Spinal cord (tissue), 9 donors: ENCODE measurements at regions not wholly inside any gene's neighbourhood (a gene's known extent, or its start where the extent isn't known, plus 50 kb on each side); places are given as distances from the start of the nearest gene placed in this dataset.

Source experiments
- DNase-seq, 6 donors: peaks; one replicate each; pipeline versions ENCODE4 v3.0.0 to v3.0.0-alpha.2; 2013 to 2015; ENCODE audit warnings: low spot score in 6 of 6, low read depth in 4 of 6
- H3K27ac ChIP-seq: one replicate; pipeline ENCODE4 v1.5.1; 2013; ENCODE audit warnings: low read depth, low read length, control low read depth
- H3K27me3 ChIP-seq: one replicate; pipeline ENCODE4 v1.6.1; 2013; ENCODE audit warnings: low read length; ENCODE audit not compliant: control insufficient read depth, insufficient read depth
- H3K36me3 ChIP-seq: one replicate; pipeline ENCODE4 v1.6.1; 2013; ENCODE audit warnings: low read length; ENCODE audit not compliant: control insufficient read depth, insufficient read depth
- H3K4me1 ChIP-seq: one replicate; pipeline ENCODE4 v1.6.1; 2013; ENCODE audit warnings: low read length; ENCODE audit not compliant: control insufficient read depth, insufficient read depth
- H3K4me3 ChIP-seq: one replicate; pipeline ENCODE4 v1.5.1; 2013; ENCODE audit warnings: low read depth, low read length, control low read depth
- H3K9me3 ChIP-seq: one replicate; pipeline ENCODE4 v1.6.1; 2013; ENCODE audit warnings: low read length; ENCODE audit not compliant: control insufficient read depth, insufficient read depth
- WGBS: methylation state at CpG from one replicate; pipeline ENCODE4 v1.1.5; 2013; ENCODE audit warnings: missing lambda C conversion rate; ENCODE audit not compliant: insufficient coverage; 5-methylcytosine and 5-hydroxymethylcytosine counted together
- donor health status: healthy.

DNA sequence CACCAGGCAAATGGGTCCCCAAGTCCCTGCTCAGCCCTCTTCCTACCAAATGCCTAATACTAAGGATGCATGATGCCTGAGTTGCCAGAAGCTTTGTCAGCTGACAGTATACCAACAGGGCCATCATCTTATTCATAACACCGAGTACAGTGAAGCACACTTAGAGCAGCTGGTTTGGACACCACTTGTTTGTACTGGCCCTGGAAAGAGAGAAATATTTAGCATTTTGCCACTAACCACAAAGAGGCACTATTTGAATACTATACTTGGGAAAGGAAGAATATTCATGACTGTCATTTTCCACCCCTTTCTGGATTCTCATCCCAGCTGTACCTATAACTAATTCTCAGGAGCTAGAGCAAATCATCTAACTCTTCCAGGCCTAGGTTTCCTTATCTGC is 364.4 kb upstream of the KIF2A start:
- no CpG with 5 or more reads among the region's 1 CpG for WGBS
- no peak overlapping the region for H3K4me3 ChIP-seq
- H3K36me3 ChIP-seq, result no peaks in the 10 kb centered on the region
- no peaks in the 10 kb centered on the region for H3K4me1 ChIP-seq
- no peak overlapping the region for H3K27ac ChIP-seq
- H3K27me3 ChIP-seq, result no peaks in the 10 kb centered on the region
- H3K9me3 ChIP-seq, result no peaks in the 10 kb centered on the region
- no peak for DNase-seq

DNA sequence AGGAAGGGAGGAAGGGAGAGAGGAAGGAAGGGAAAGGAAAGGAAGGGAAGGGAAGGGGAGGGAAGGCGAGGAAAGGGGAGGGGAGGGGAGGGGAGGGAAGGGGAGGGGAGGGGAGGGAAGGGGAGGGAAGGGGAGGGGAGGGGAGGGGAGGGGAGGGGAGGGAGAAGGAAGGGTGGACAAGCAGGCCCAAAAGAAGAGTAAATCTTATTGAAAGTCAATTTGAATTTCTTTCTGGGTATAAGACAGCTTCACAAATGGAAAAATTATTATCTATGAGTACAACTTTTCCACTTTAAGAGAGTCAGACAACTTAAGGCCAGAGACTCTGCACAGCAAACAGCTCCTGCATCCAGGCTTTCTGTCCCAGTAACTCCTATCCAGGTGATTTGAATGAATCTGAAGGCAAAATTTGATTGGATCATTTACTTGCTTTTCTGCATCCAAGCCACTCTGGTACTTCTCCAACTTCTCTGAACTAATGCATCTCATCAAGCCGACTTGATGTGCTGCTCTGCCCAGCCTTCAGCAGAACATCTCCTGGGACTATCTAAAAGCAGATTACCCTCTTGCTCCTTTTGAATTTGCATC is 363.4 kb upstream of the KIF2A start:
- DNase-seq, result no peak
- WGBS, result 83% methylated on average over 1 of the region's 2 CpGs

DNA sequence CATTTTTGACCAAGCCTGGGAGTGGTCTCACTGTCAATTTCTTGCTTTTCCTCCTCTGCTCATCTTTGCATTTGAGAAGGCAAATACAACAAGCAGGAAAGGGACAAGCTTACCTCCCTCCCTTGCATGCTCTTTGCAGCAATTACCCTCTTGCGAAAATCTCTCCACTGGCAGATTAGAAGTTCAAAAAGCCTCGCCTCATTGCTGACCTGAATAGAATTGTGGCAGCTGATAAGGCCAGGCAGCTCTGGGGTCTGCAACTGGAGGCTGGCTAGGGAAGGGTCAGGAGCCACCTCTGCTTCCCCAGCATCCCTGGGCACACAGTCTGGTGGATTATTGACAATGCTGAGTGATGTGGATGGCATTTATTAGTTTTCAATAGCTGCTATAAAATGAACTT is 362.3 kb upstream of the KIF2A start:
- H3K27me3 ChIP-seq, result no peaks in the 10 kb centered on the region
- 80% methylated on average over 1 of the region's 2 CpGs for WGBS

More for the DNA sequence above, 363.4 kb upstream of the KIF2A start:
- H3K36me3 ChIP-seq, result no peaks in the 10 kb centered on the region
- no peaks in the 10 kb centered on the region for H3K9me3 ChIP-seq
- H3K27me3 ChIP-seq, result no peaks in the 10 kb centered on the region
- H3K4me1 ChIP-seq, result no peaks in the 10 kb centered on the region
- H3K27ac ChIP-seq, result no peak overlapping the region
- no peak overlapping the region for H3K4me3 ChIP-seq

DNA sequence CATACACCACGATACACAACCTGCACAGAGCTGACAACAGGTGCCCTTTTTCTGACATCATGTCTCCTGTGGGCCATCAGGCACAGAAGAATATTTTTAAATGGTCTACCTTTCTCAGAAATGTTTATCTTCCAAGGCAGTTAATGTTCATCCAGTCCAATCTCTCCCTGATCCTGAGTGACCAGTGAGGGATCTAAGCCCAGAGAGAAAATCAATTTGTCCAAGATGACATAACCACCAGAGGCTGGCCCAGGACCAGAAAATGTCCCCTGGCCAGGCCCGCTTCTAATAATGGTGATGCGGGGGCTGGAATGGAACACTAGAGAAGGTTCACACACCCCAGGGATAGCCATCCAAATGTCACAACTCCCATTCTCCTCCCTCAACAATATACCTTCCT is 357.9 kb upstream of the KIF2A start:
- H3K4me1 ChIP-seq, result peaks cover 15% of the 10 kb centered on the region
- 100% methylated on average over 1 of the region's 3 CpGs for WGBS
- H3K27ac ChIP-seq, result no peak overlapping the region
- no peaks in the 10 kb centered on the region for H3K27me3 ChIP-seq
- no peaks in the 10 kb centered on the region for H3K9me3 ChIP-seq
- DNase-seq, result no peak
- H3K4me3 ChIP-seq, result no peak overlapping the region
- no peaks in the 10 kb centered on the region for H3K36me3 ChIP-seq

More for the DNA sequence above, 362.3 kb upstream of the KIF2A start:
- Histone ChIP-seq H3K36me3 (no peaks in the 10 kb centered on the region), H3K27ac (no peak overlapping the region), H3K9me3 (no peaks in the 10 kb centered on the region), H3K4me3 (no peak overlapping the region), H3K4me1 (peaks cover 7% of the 10 kb centered on the region)
- DNase-seq, result no peak

DNA sequence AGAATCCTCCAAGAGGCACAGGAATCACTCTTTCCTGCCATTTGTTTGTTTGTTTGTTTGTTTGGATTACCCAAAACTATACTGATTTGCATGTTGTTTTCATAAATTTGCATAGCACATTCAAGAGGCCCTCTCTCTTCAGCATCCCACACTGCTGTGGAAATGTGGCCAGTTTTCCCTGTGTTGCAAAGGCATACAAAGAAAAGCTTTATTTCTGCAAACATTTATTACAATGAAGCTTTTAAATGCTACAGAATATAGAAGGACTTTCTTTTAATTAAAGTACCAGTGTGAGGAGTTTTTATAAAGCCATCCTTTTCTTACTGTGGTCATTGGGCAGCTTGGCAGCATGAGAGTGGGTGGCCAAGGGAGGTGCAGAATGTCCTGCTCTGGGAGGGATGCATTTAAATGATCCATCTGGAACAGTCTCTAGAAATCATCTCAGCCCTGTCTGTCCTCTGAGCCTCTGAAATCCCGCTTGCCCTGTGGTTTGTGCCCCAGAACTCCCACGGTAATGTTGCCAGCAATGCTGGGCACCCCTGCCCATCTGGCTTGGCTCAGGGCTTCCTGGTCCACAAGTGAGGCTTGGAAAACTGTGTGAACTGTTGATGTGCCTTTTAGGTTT is 356.8 kb upstream of the KIF2A start:
- Histone ChIP-seq H3K36me3 (no peaks in the 10 kb centered on the region), H3K4me3 (no peak overlapping the region), H3K27ac (peak overlapping the region; percentile 43), H3K9me3 (no peaks in the 10 kb centered on the region), H3K27me3 (no peaks in the 10 kb centered on the region), H3K4me1 (peaks cover 15% of the 10 kb centered on the region)
- DNase-seq, result peak in 3 of 6 donors; percentile 11 to 72 (median 27)
- 59% methylated on average over 2 of the region's 2 CpGs for WGBS

DNA sequence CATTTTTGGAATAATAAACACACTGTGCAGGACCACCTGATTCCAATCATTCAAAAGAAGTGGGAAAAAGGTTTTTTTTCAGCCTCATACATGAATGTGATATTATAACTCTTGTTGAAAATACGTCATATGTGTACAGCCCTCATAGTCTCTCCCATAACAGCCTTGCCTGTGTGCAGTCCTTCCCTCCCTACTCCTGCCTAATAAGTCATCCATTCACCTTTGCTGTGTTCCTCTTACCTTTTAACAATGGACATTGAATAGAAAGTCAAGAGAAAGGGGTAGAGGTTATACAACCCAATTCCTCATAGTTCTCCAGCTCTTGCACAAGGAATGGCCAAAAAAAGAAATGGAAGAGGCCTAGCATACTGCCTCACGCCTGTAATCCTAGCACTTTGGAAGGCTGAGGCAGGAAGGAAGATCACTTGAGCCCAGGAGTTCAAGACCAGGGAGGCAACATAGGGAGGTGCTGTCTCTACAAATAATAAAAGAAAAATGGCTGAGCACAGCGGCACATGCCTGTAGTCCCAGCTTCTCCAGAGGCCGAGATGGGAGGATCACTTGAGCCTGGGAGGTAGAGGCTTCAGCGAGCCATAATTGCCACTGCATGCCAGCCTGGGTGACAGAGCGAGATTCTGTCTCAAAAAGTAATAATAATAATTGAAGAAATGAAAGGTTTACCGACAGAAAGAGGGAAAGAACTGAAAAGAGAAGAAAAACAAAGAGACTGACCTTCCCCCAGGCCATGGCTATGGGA is 356.1 kb upstream of the KIF2A start:
- Histone ChIP-seq H3K4me1 (peaks cover 15% of the 10 kb centered on the region), H3K27me3 (no peaks in the 10 kb centered on the region), H3K4me3 (no peak overlapping the region), H3K9me3 (no peaks in the 10 kb centered on the region), H3K27ac (peak overlapping the region; percentile 43), H3K36me3 (no peaks in the 10 kb centered on the region)
- 97% methylated on average over 6 of the region's 7 CpGs for WGBS
- no peak for DNase-seq

DNA sequence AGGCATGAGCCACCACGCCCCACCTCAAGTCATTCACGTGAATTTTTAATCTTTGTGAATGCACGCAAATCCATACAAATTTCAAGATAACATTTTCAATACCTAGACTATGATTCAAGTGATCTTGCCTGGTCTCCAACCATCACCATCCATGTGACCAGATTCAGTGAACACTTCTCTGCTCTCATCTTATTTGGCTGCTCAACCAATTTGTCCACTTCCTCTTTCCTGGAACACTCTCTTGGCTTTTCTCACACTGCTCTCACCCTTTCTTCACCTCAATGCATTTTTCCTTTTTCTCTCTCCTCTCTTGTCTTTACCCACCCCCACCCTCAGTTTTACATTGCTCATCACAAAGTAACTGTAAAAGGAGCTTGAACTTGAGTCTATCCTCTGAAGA is 354.7 kb upstream of the KIF2A start:
- Histone ChIP-seq H3K4me1 (peaks cover 15% of the 10 kb centered on the region), H3K9me3 (no peaks in the 10 kb centered on the region), H3K36me3 (no peaks in the 10 kb centered on the region), H3K27ac (no peak overlapping the region), H3K4me3 (no peak overlapping the region), H3K27me3 (no peaks in the 10 kb centered on the region)
- no peak for DNase-seq
- 97% methylated on average over 3 of the region's 3 CpGs for WGBS

DNA sequence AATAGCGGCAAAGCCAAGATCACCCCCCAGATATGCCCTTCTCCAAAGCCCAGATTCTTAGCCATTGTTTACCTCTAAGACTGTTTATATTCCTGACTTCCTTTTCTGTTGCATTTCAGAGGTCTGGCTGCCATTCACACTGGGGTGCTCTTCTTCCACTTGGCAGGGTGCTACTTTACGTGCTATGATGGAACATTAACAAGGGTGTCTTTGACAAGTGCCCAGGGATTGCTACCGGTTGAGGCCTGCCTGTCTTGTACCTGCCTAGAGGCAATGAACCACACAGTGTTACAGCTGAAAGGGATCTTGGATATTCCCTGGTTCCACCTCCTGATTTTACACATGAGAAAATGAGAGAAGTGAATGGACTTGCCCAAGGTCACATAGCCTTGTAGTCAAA is 352.1 kb upstream of the KIF2A start:
- no peak for DNase-seq
- Histone ChIP-seq H3K36me3 (no peaks in the 10 kb centered on the region), H3K9me3 (no peaks in the 10 kb centered on the region), H3K27ac (no peak overlapping the region), H3K4me1 (peaks cover 8% of the 10 kb centered on the region), H3K27me3 (no peaks in the 10 kb centered on the region), H3K4me3 (no peak overlapping the region)
- 76% methylated on average over 3 of the region's 3 CpGs for WGBS

DNA sequence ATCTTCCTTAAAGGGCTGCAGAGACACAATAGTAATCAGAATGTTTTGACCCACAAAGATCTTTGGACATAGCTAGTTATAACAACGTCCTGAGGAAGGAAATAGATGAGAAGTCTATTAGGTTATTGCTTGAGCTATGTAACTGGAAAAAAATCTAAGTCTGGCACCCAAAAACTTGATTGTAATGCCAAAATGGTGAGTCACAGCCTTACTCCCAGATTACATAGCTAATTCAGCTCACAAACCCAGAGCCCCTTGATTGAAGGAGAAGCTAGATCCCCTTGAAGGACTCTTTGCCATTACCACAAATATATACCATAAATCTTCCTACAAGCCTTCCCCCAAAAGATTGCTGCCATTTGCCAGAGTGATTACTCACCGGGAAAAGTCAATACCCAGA is 341.8 kb upstream of the KIF2A start:
- DNase-seq, result no peak
- whole genome bisulfite sequencing, result 83% methylated on average over 1 of the region's 2 CpGs

DNA sequence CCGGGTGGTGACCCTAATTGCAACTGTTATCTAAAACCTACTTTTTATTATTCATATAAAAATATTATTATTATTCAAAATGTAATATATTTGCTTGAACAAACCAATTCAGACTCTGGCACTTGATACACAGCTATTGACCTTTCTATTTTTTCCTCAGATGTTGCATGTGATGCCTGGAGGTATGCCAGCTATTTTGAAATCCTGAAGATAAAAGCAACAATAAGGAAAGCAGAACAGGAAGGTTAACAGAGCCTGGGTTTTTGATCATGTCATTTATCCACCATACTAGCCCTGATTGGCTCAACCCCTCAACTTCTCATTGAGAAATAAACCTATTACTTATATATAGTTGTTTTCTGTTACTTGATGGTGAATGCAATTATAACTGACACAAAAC is 340.9 kb upstream of the KIF2A start:
- H3K4me3 ChIP-seq, result no peak overlapping the region
- H3K4me1 ChIP-seq, result no peaks in the 10 kb centered on the region
- no peaks in the 10 kb centered on the region for H3K27me3 ChIP-seq
- no peaks in the 10 kb centered on the region for H3K9me3 ChIP-seq
- WGBS, result no CpG with 5 or more reads among the region's 1 CpG
- no peak overlapping the region for H3K27ac ChIP-seq
- no peak for DNase-seq
- no peaks in the 10 kb centered on the region for H3K36me3 ChIP-seq

More for the DNA sequence above, 341.8 kb upstream of the KIF2A start:
- H3K36me3 ChIP-seq, result no peaks in the 10 kb centered on the region
- no peaks in the 10 kb centered on the region for H3K9me3 ChIP-seq
- no peaks in the 10 kb centered on the region for H3K4me1 ChIP-seq
- H3K4me3 ChIP-seq, result no peak overlapping the region
- no peak overlapping the region for H3K27ac ChIP-seq
- H3K27me3 ChIP-seq, result no peaks in the 10 kb centered on the region
